Stimulated activated CD8-positive, alpha-beta memory T cell treated with anti-CD3 and anti-CD28 coated beads, Interleukin-7, amount 100 ng/mL, for 24 hours (primary cell): ENCODE measurements at regions not wholly inside any gene's neighbourhood (a gene's known extent, or its start where the extent isn't known, plus 50 kb on each side); places are given as distances from the start of the nearest gene placed in this dataset.

Experiments
- DNase-seq: peaks from one replicate; pipeline ENCODE4 v3.0.0-alpha.2; 2020; ENCODE audit warnings: low read depth

DNA sequence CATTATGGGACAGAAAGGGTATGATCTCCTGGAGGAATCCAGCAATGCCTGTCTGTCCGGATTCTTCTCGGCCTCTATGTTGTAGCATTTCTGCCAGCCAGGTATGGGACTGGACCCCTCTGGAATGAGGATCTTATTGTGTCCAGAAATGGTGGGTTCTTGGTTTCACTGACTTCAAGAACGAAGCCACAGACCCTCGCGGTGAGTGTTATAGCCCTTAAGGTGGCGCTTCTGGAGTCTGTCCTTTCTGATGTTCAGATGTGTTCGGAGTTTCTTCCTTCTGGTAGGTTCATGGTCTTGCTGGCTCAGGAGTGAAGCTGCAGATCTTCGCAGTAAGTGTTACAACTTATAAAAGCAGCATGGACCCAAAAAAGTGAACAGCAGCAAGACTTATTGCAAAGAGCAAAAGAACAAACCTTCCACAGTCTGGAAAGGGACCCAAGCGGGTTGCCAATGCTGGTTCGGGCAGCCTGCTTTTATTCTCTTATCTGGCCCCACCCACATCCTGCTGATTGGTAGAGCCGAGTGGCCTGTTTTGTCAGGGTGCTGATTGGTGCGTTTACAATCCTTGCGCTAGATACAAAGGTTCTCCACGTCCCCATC, 62.3 kb upstream of the IER3 start:
- no peak for DNase-seq

DNA sequence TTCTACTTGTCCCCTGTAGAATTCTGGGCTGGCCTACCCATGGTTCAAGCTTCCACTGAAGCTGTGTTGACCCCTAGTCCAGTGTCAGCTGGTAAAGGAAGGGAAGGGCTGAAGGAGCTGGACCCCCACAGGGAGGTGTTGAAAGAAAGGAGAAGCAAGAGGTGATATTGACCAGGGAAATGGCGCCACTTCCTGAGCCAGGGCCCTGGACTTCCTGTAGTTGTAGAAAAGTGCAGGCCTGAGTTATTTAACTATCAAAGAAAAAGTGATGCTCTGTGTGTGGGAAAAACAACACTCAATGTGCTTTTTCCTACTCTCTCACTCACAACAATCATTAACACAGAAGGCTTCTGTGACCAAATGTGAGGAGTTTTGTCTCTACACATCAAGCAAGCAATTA, 60.0 kb upstream of the IER3 start:
- no peak for DNase-seq

DNA sequence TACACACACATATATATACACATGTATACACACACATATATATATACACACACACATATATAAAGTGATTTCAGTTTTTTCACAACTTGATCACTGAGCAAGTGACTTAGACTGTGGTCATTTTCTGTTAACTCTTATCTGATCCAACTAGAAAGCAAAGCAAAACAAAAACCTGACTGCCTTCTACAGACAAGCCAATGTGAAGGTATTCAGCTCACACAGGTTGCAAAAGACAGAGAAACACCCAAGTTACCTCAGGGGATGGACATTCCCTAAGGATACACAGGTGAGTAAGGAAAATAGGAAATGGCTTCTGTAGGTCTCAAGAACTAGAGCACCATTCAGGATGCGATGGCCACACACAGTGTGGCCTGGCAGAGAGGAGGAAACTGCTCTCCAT, 58.4 kb upstream of the IER3 start:
- no peak for DNase-seq

DNA sequence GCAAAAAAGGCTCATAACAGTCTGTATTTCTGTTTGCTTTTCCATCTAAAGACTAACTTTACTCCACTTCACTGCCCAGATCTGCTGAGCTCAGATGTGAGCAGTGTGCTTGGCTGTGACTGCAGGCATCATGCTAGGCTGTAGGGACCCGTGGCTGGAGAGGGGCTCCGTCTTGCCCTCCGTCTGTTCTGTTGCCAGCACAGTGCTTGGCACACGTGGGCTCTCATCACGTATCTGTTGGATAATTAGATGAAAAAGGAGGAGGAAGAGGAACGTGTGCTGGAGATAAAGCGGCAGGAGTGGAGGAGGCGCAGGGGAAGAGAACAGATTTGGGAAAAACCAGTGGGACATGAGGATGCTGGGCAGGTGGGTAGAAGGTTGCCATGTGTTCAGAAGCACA, 57.6 kb upstream of the IER3 start:
- DNase-seq, result no peak

DNA sequence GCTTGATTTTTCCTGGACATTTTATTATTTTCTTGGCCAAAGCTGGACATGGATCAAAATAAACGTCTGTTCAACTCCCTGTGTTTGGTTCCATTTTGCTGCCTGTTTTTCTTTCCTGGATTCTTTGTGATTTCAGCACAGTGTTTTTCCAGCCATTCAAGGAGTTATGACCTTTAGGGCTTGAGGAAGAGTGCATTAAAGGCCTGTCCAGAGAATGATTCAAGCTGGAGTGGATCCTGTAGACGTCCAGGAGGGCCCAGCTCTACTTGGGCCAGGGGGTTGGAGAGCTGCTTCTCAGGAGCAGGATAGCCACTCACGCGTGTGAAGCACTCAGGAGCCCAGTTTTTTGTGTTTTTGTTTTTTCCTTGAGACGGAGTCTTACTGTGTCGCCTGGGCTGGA, 56.5 kb upstream of the IER3 start:
- no peak for DNase-seq

DNA sequence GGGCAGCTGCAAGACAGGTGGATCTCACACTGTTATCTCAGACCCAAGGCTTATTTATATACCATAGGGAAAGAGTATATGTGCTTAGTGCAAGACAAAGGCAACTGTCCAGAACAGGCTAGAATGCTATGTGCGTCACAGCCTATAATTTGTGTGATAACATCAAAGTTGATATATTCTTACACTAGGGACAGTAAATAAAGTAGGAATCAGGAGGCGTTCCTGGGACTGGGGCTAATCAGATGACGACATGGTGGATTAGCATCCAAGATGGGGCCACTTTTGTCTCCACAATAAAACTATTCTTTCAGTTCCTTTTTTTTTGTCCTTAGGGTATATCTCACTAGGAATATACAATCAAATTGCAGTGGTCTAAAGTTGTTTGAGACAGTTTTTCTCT, 54.9 kb upstream of the IER3 start:
- no peak for DNase-seq

DNA sequence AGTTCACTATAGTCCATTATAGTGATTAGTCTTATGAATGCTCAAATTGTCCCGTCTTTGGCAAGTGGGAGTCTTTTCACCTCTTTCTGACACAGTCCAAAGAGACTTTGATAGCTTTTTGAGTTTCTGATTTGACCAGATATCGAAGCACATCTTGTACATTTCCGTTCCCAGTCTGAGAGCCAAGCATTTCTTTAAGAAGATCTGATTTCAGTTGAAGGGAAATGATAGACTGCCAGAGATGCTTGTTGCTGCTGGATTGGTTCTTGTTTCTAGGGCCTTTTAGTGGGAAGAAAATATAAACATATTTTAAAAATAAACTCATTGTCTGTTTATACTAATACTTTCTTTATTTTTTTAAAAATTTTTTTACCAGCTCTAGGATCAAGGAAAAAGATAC, 54.1 kb upstream of the IER3 start:
- no peak for DNase-seq

DNA sequence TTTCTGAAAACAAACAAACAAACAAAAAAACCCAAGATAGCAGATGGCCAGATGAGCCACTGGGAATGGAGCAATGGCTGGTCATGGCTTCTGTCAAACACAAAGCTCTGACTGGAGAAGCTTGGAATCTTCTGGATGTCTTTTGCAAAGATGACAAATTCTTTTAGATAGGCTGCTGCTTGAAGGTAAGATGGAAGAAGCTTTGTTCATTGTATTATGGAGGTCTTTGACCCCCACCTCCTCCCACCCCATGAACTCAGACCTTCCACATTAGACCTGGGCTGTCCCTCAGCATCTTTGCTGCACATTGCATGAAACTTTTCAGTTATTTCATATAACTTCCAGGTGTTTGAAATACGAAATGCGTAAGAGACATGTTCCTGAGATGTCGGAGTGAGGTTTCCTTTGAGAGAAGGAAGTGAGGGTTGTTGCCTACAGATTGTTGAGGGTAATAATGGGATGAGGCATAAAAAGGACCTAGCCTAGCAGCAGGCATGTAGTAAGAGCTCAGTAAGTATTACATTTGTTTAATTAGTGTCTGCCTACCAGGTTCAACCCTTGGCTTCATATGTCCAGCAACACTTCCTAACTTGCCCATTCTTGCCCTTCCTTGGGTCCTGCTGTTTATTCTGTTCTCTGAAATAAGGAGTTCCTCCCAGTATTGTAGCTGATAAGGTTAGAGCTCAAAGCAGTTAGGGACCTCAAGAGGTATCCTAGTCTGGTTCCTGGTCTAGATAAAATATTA, 51.4 kb upstream of the IER3 start:
- DNase-seq, result no peak
